Coronary artery (tissue), 2 donors: ENCODE measurements at regions not wholly inside any gene's neighbourhood (a gene's known extent, or its start where the extent isn't known, plus 50 kb on each side); places are given as distances from the start of the nearest gene placed in this dataset.

Source experiments
- DNase-seq: peaks from one replicate; pipeline ENCODE4 v3.0.0-alpha.2; 2017; ENCODE audit warnings: low spot score
- H3K27ac ChIP-seq, 2 donors: fragments of 200-600 bp; sonication (generic); one replicate each; pipeline ENCODE4 v1.5.1; 2016 to 2019
- H3K4me3 ChIP-seq: fragments of 200-600 bp; sonication (generic); 2 replicates; pipeline ENCODE4 v1.5.1; 2016; ENCODE audit warnings: mild to moderate bottlenecking, moderate library complexity
- CTCF ChIP-seq: fragments of 200-600 bp; sonication (generic); IDR thresholded peaks from one replicate; pipeline ENCODE4 v1.5.1; 2019; ENCODE audit warnings: antibody characterized with exemption

- TF ChIP-seq CTCF: no peak
- DNase-seq: no peak
- Histone ChIP-seq H3K4me3 (no peak overlapping the region), H3K27ac (no peak overlapping the region)
These were observed 151.0 kb upstream of the NDUFV2 start for GRCh38 chr18:8951491-8951890.

- Histone ChIP-seq H3K4me3 (no peak overlapping the region), H3K27ac (no peak overlapping the region)
- no peak for DNase-seq
- no peak for TF ChIP-seq CTCF
These were observed 150.3 kb upstream of the NDUFV2 start for GRCh38 chr18:8952174-8952573.

GRCh38 chr18:8952769-8953760 lies 149.4 kb upstream of the NDUFV2 start:
- no peak for TF ChIP-seq CTCF
- peak; percentile 28 for DNase-seq
- Histone ChIP-seq H3K4me3 (no peak overlapping the region), H3K27ac (no peak overlapping the region)

- DNase-seq: no peak
- TF ChIP-seq CTCF: no peak
- Histone ChIP-seq H3K27ac (no peak overlapping the region), H3K4me3 (no peak overlapping the region)
These were observed 144.8 kb upstream of the NDUFV2 start for GRCh38 chr18:8957731-8958130.

- no peak for TF ChIP-seq CTCF
- Histone ChIP-seq H3K4me3 (no peak overlapping the region), H3K27ac (no peak overlapping the region)
- no peak for DNase-seq
These were observed 143.8 kb upstream of the NDUFV2 start for GRCh38 chr18:8958660-8959059.

- Histone ChIP-seq H3K27ac (no peak overlapping the region), H3K4me3 (no peak overlapping the region)
- no peak for DNase-seq
- no peak for TF ChIP-seq CTCF
These were observed 142.9 kb upstream of the NDUFV2 start for GRCh38 chr18:8959551-8960135.
